HEK293 (cell line): ENCODE measurements at regions not wholly inside any gene's neighbourhood (a gene's known extent, or its start where the extent isn't known, plus 50 kb on each side); places are given as distances from the start of the nearest gene placed in this dataset.
A peak's percentile ranks its signal among the peaks of the same experiment; 100 is the strongest.

Source experiments
- GLI4 ChIP-seq: fragments of 450-650 bp; formaldehyde crosslinking; IDR thresholded peaks from 2 replicates; pipeline ENCODE4 v1.5.1; 2016; ENCODE audit warnings: missing biosample characterization, missing genetic modification characterization
- KLF16 ChIP-seq: fragments of 450-650 bp; formaldehyde crosslinking; IDR thresholded peaks from 2 replicates; pipeline ENCODE4 v1.5.1; 2017; ENCODE audit warnings: missing biosample characterization, missing genetic modification characterization
- KLF8 ChIP-seq: fragments of 450-650 bp; formaldehyde crosslinking; IDR thresholded peaks from 2 replicates; pipeline ENCODE4 v1.5.1; 2016; ENCODE audit warnings: missing biosample characterization, missing genetic modification characterization
- MZF1 ChIP-seq: fragments of 450-650 bp; formaldehyde crosslinking; IDR thresholded peaks from 2 replicates; pipeline ENCODE4 v1.5.1; 2017; ENCODE audit warnings: missing biosample characterization, missing genetic modification characterization, borderline replicate concordance
- SCRT1 ChIP-seq: fragments of 450-650 bp; formaldehyde crosslinking; IDR thresholded peaks from 2 replicates; pipeline ENCODE4 v1.5.1; 2016; ENCODE audit warnings: missing biosample characterization, missing genetic modification characterization, borderline replicate concordance
- SP7 ChIP-seq: fragments of 450-650 bp; formaldehyde crosslinking; IDR thresholded peaks from 2 replicates; pipeline ENCODE4 v1.5.1; 2016; ENCODE audit warnings: missing biosample characterization, missing genetic modification characterization
- TRIM28 ChIP-seq: IDR thresholded peaks from 2 replicates; pipeline ENCODE4 v1.6.1; 2011; ENCODE audit warnings: low read length, control low read depth, borderline replicate concordance
- YY2 ChIP-seq: fragments of 450-650 bp; formaldehyde crosslinking; IDR thresholded peaks from 2 replicates; pipeline ENCODE4 v1.5.1; 2016; ENCODE audit warnings: missing biosample characterization, missing genetic modification characterization
- ZBTB1 ChIP-seq: fragments of 450-650 bp; formaldehyde crosslinking; IDR thresholded peaks from 2 replicates; pipeline ENCODE4 v1.5.1; 2016; ENCODE audit warnings: missing biosample characterization, missing genetic modification characterization
- ZEB2 ChIP-seq: fragments of 450-650 bp; formaldehyde crosslinking; IDR thresholded peaks from 2 replicates; pipeline ENCODE4 v1.5.1; 2016; ENCODE audit warnings: missing biosample characterization, missing genetic modification characterization
- ZNF175 ChIP-seq: fragments of 450-650 bp; formaldehyde crosslinking; IDR thresholded peaks from 2 replicates; pipeline ENCODE4 v1.5.1; 2016; ENCODE audit warnings: missing biosample characterization, missing genetic modification characterization
- ZNF266 ChIP-seq: fragments of 450-650 bp; formaldehyde crosslinking; IDR thresholded peaks from 2 replicates; pipeline ENCODE4 v1.5.1; 2016; ENCODE audit warnings: missing biosample characterization, missing genetic modification characterization, low read depth
- ZNF341 ChIP-seq: fragments of 450-650 bp; formaldehyde crosslinking; IDR thresholded peaks from 2 replicates; pipeline ENCODE4; 2016; ENCODE audit warnings: low read depth, missing biosample characterization, missing genetic modification characterization
- ZNF366 ChIP-seq: fragments of 450-650 bp; formaldehyde crosslinking; conservative IDR thresholded peaks from 2 replicates; pipeline ENCODE4 v1.5.1; 2016; ENCODE audit warnings: missing biosample characterization, missing genetic modification characterization
- ZNF423 ChIP-seq: fragments of 450-650 bp; formaldehyde crosslinking; IDR thresholded peaks from 2 replicates; pipeline ENCODE4 v1.5.1; 2016; ENCODE audit warnings: missing biosample characterization, missing genetic modification characterization
- ZNF501 ChIP-seq: fragments of 450-650 bp; formaldehyde crosslinking; IDR thresholded peaks from 2 replicates; pipeline ENCODE4 v1.5.1; 2016; ENCODE audit warnings: missing biosample characterization, missing genetic modification characterization
- ZNF623 ChIP-seq: fragments of 450-650 bp; formaldehyde crosslinking; IDR thresholded peaks from 2 replicates; pipeline ENCODE4 v1.5.1; 2016; ENCODE audit warnings: missing biosample characterization, missing genetic modification characterization
- ZNF629 ChIP-seq: fragments of 450-650 bp; formaldehyde crosslinking; IDR thresholded peaks from 2 replicates; pipeline ENCODE4 v1.5.1; 2017; ENCODE audit warnings: missing biosample characterization, missing genetic modification characterization
- ZNF837 ChIP-seq: fragments of 450-650 bp; formaldehyde crosslinking; IDR thresholded peaks from 2 replicates; pipeline ENCODE4 v1.5.1; 2016; ENCODE audit warnings: missing biosample characterization, missing genetic modification characterization
- ZNF843 ChIP-seq: fragments of 450-650 bp; formaldehyde crosslinking; IDR thresholded peaks from 2 replicates; pipeline ENCODE4 v1.5.1; 2016; ENCODE audit warnings: missing biosample characterization, missing genetic modification characterization
- TF ChIP-seq, protein P1 (sequence below): fragments of 450-650 bp; formaldehyde crosslinking; IDR thresholded peaks from 2 replicates; pipeline ENCODE4 v1.5.1; 2016; ENCODE audit warnings: missing biosample characterization, missing genetic modification characterization
- TF ChIP-seq, protein P2 (sequence below): fragments of 450-650 bp; formaldehyde crosslinking; IDR thresholded peaks from 2 replicates; pipeline ENCODE4 v1.5.1; 2016; ENCODE audit warnings: missing biosample characterization, missing genetic modification characterization
- TF ChIP-seq, protein P3 (sequence below): fragments of 450-650 bp; formaldehyde crosslinking; IDR thresholded peaks from 2 replicates; pipeline ENCODE4 v1.5.1; 2016; ENCODE audit warnings: missing biosample characterization, missing genetic modification characterization
- TF ChIP-seq, protein P4 (sequence below): fragments of 450-650 bp; formaldehyde crosslinking; IDR thresholded peaks from 2 replicates; pipeline ENCODE4 v1.5.1; 2016; ENCODE audit warnings: missing biosample characterization, missing genetic modification characterization
- TF ChIP-seq, protein P5 (sequence below): fragments of 450-650 bp; formaldehyde crosslinking; IDR thresholded peaks from 2 replicates; pipeline ENCODE4 v1.5.1; 2016; ENCODE audit warnings: missing biosample characterization, missing genetic modification characterization
- TF ChIP-seq, protein P6 (sequence below): fragments of 450-650 bp; formaldehyde crosslinking; optimal IDR thresholded peaks from 2 replicates; pipeline ENCODE3; 2016; ENCODE audit warnings: missing biosample characterization, mild to moderate bottlenecking, missing genetic modification characterization
- TF ChIP-seq, protein P7 (sequence below): fragments of 450-650 bp; formaldehyde crosslinking; IDR thresholded peaks from 2 replicates; pipeline ENCODE4 v1.5.1; 2016; ENCODE audit warnings: missing biosample characterization, missing genetic modification characterization

DNA sequence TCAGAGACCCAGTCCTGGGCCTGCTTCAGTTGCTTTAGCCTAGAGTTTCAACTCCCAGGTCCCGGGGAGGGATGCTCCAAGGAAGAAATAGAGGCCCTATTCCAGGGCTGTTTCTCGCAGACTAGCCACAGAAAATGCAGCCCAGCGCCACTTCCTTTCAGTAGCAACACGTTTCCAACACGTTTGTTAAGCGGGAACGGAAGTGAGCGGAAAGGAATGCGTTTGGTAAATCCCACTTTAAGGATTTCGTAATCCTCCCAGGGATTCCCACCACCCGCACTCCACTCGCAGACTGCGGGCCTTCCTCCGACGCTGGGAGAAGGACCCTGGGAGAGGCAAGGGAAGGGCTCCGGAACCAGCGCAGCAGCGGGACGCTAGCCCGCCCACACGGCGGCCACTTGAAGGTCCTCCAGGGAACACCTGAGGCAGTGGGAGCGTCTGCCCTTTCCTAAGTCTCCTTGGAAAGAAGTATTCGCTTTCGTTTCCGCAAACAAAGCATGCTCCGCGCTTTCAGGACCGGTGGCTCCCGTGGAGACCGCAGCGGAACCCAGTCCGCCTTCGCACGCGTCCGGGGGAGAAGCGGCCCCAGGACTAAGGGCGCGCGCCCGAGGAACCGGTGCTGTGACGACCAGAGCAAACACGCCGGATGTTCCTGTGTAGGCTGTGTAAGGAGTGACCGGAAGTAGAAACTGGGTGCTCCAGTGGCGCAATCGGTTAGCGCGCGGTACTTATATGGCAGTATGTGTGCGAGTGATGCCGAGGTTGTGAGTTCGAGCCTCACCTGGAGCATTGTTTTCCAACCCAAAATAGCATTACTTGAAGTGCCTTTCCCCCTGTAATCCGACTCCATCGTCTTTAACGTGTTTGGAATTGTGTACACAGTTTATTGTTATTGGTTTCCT, 227.6 kb upstream of the PRSS16 start (continued):
- TF ChIP-seq, protein P1, sequence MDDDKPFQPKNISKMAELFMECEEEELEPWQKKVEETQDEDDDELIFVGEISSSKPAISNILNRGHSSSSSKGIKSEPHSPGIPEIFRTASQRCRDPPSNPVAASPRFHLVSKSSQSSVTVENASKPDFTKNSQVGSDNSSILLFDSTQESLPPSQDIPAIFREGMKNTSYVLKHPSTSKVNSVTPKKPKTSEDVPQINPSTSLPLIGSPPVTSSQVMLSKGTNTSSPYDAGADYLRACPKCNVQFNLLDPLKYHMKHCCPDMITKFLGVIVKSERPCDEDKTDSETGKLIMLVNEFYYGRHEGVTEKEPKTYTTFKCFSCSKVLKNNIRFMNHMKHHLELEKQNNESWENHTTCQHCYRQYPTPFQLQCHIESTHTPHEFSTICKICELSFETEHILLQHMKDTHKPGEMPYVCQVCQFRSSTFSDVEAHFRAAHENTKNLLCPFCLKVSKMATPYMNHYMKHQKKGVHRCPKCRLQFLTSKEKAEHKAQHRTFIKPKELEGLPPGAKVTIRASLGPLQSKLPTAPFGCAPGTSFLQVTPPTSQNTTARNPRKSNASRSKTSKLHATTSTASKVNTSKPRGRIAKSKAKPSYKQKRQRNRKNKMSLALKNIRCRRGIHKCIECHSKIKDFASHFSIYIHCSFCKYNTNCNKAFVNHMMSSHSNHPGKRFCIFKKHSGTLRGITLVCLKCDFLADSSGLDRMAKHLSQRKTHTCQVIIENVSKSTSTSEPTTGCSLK, result no peak
- TF ChIP-seq ZNF366 (tag by site-specific recombination) (peak; percentile 19; the same call in 1 of the 2 replicates), GLI4 (tag by site-specific recombination) (0 out of 2 replicates have a peak, but pooled peaks have one; percentile 23), SCRT1 (tag by site-specific recombination) (0 out of 2 replicates have a peak, but pooled peaks have one; percentile 44), ZEB2 (tag by site-specific recombination) (peak; percentile 93), ZNF501 (peak; percentile 88), MZF1 (tag by site-specific recombination) (peak; percentile 36; the same call in 1 of the 2 replicates), SP7 (tag by site-specific recombination) (peak; percentile 87), ZNF266 (tag by site-specific recombination) (no peak), TRIM28 (peak; percentile 66; the same call in 1 of the 2 replicates), ZNF423 (tag by site-specific recombination) (peak; percentile 22; the same call in 1 of the 2 replicates), ZBTB1 (tag by site-specific recombination) (no peak), ZNF623 (tag by site-specific recombination) (peak; percentile 58), ZNF175 (tag by site-specific recombination) (no peak), KLF16 (peak; percentile 58; the same call in 1 of the 2 replicates), ZNF843 (tag by site-specific recombination) (peak; percentile 57; the same call in 1 of the 2 replicates), ZNF837 (tag by site-specific recombination) (no peak), YY2 (tag by site-specific recombination) (0 out of 2 replicates have a peak, but pooled peaks have one; percentile 20), ZNF629 (tag by site-specific recombination) (peak; percentile 98), ZNF341 (tag by site-specific recombination) (peak; percentile 64), KLF8 (tag by site-specific recombination) (peak; percentile 30; the same call in 1 of the 2 replicates)
- TF ChIP-seq, protein P2, sequence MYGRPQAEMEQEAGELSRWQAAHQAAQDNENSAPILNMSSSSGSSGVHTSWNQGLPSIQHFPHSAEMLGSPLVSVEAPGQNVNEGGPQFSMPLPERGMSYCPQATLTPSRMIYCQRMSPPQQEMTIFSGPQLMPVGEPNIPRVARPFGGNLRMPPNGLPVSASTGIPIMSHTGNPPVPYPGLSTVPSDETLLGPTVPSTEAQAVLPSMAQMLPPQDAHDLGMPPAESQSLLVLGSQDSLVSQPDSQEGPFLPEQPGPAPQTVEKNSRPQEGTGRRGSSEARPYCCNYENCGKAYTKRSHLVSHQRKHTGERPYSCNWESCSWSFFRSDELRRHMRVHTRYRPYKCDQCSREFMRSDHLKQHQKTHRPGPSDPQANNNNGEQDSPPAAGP (tag by site-specific recombination), result peak; percentile 60; the same call in 1 of the 2 replicates
- TF ChIP-seq, protein P3, sequence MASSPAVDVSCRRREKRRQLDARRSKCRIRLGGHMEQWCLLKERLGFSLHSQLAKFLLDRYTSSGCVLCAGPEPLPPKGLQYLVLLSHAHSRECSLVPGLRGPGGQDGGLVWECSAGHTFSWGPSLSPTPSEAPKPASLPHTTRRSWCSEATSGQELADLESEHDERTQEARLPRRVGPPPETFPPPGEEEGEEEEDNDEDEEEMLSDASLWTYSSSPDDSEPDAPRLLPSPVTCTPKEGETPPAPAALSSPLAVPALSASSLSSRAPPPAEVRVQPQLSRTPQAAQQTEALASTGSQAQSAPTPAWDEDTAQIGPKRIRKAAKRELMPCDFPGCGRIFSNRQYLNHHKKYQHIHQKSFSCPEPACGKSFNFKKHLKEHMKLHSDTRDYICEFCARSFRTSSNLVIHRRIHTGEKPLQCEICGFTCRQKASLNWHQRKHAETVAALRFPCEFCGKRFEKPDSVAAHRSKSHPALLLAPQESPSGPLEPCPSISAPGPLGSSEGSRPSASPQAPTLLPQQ (tag by site-specific recombination), result peak; percentile 80
- TF ChIP-seq, protein P4, sequence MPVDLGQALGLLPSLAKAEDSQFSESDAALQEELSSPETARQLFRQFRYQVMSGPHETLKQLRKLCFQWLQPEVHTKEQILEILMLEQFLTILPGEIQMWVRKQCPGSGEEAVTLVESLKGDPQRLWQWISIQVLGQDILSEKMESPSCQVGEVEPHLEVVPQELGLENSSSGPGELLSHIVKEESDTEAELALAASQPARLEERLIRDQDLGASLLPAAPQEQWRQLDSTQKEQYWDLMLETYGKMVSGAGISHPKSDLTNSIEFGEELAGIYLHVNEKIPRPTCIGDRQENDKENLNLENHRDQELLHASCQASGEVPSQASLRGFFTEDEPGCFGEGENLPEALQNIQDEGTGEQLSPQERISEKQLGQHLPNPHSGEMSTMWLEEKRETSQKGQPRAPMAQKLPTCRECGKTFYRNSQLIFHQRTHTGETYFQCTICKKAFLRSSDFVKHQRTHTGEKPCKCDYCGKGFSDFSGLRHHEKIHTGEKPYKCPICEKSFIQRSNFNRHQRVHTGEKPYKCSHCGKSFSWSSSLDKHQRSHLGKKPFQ (tag by site-specific recombination), result peak; percentile 72; the same call in 1 of the 2 replicates
- TF ChIP-seq, protein P5, sequence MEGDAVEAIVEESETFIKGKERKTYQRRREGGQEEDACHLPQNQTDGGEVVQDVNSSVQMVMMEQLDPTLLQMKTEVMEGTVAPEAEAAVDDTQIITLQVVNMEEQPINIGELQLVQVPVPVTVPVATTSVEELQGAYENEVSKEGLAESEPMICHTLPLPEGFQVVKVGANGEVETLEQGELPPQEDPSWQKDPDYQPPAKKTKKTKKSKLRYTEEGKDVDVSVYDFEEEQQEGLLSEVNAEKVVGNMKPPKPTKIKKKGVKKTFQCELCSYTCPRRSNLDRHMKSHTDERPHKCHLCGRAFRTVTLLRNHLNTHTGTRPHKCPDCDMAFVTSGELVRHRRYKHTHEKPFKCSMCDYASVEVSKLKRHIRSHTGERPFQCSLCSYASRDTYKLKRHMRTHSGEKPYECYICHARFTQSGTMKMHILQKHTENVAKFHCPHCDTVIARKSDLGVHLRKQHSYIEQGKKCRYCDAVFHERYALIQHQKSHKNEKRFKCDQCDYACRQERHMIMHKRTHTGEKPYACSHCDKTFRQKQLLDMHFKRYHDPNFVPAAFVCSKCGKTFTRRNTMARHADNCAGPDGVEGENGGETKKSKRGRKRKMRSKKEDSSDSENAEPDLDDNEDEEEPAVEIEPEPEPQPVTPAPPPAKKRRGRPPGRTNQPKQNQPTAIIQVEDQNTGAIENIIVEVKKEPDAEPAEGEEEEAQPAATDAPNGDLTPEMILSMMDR, result no peak
- TF ChIP-seq, protein P6, sequence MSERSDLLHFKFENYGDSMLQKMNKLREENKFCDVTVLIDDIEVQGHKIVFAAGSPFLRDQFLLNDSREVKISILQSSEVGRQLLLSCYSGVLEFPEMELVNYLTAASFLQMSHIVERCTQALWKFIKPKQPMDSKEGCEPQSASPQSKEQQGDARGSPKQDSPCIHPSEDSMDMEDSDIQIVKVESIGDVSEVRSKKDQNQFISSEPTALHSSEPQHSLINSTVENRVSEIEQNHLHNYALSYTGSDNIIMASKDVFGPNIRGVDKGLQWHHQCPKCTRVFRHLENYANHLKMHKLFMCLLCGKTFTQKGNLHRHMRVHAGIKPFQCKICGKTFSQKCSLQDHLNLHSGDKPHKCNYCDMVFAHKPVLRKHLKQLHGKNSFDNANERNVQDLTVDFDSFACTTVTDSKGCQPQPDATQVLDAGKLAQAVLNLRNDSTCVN (tag by site-specific recombination), result peak; percentile 94
- TF ChIP-seq, protein P7, sequence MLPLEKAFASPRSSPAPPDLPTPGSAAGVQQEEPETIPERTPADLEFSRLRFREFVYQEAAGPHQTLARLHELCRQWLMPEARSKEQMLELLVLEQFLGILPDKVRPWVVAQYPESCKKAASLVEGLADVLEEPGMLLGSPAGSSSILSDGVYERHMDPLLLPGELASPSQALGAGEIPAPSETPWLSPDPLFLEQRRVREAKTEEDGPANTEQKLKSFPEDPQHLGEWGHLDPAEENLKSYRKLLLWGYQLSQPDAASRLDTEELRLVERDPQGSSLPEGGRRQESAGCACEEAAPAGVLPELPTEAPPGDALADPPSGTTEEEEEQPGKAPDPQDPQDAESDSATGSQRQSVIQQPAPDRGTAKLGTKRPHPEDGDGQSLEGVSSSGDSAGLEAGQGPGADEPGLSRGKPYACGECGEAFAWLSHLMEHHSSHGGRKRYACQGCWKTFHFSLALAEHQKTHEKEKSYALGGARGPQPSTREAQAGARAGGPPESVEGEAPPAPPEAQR (tag by site-specific recombination), result peak; percentile 71; the same call in 1 of the 2 replicates
